ENCODE measurements at regions not wholly inside any gene's neighbourhood (a gene's known extent, or its start where the extent isn't known, plus 50 kb on each side); places are given as distances from the start of the nearest gene placed in this dataset.

DNA sequence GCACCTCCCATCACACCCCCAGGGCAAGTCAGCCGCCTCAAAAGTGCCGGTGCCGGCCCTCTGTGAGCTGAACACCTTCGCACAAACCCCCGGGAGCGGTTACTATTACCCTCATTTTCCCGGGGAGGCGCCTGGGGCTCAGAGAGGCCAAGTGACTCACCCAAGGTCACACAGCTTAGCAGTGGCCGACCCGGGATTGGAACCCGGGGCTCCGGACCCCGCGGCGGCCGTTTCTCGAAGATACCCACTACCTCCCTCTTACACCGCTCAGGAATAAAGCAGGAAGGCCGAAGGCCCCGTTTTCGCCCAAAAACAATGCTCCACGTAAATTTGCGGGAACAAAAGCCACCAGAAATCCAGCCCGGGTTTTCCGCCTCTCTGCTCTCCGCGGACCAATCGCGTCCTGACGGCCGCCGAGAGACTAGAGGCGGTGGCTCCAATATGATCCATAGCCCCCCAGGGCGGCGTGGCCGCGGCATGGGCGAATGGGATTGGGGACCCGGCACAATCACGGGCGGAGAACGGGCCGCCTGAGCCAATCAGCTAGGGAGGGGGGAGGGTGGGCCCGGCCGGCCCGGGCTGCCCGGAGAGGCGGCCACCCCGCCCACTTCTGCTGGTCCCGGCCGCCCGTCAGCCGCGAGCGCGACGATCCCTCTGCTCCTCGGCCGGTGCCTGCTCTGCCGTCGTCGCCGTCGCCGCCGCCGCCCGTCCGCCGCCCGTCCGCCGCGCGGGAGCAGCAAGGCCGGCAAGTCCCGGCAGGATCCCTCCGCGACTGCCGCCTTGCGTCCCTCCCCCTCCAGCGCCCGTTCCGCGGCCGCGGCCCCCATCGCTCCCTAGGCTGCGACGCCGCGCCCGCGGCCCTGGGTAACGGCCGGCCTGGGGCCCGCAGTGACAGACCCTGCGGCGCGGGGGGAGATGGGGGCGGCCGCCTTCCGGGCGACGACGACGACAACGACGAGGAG lies 177.0 kb downstream of the OR4M2 start:
- TF ChIP-seq POLR2AphosphoS5 (IDR thresholded peaks at IDR 0.05; ENCODE audit: low read depth, low read length) (no peak), POLR2A (IDR thresholded peaks at IDR 0.05; ENCODE audit: low read depth, low read length) (no peak)

Measured in GM12892 (cell line).